GM12878 (cell line): ENCODE measurements at regions not wholly inside any gene's neighbourhood (a gene's known extent, or its start where the extent isn't known, plus 50 kb on each side); places are given as distances from the start of the nearest gene placed in this dataset.

Experiments
- ATAC-seq: fragments of 200-7000 bp; cut with Tn5 transposase; 3 replicates; pipeline ENCODE4 v1.9.1; 2020; ENCODE audit warnings: mild to moderate bottlenecking, moderate library complexity
- BruUV-seq: library from RNA; stranded (reverse); fragments of 400-500 nt; replicated peaks from 2 replicates; lab custom pipeline; 2021; lab: Mats Ljungman, UMichigan
- CTCF ChIA-PET: fragments of 300-600 bp; sonication (Branson Sonifier 250); formaldehyde crosslinking; extraction: SDS; loops from one replicate; lab custom pipeline; 2021; ENCODE audit warnings: inconsistent platforms; lab: Yijun Ruan, JAX
- POLR2A ChIA-PET: fragments of 350-600 bp; formaldehyde crosslinking; extraction: SDS; loops from one replicate; lab custom pipeline; 2021; ENCODE audit warnings: inconsistent platforms; lab: Charles Lee
- RAD21 ChIA-PET: fragments of 300-600 bp; sonication (Branson Sonifier 250); formaldehyde crosslinking; loops from one replicate; lab custom pipeline; 2023; ENCODE audit warnings: antibody characterized with exemption; ENCODE audit not compliant: unreplicated experiment; lab: Charles Lee
- SMC1A ChIA-PET: fragments of 300-600 bp; sonication (Branson Sonifier 250); formaldehyde crosslinking; loops from one replicate; lab custom pipeline; 2023; ENCODE audit not compliant: unreplicated experiment, uncharacterized antibody; lab: Charles Lee
- DNase-seq: peaks from one replicate; pipeline ENCODE4 v3.0.0-alpha.2; 2011; ENCODE audit warnings: low read depth, low spot score
- FAIRE-seq: peaks from 3 replicates; lab custom pipeline; 2011; peaks lifted over from hg19 to GRCh38; lab: Jason Lieb, UNC
- H2AFZ ChIP-seq: 2 replicates; pipeline ENCODE4 v1.6.0; 2011; ENCODE audit warnings: low read depth, low read length, control low read depth; ENCODE audit not compliant: control insufficient read depth
- H3K27ac ChIP-seq: 2 replicates; pipeline ENCODE4 v1.5.1; 2011; ENCODE audit warnings: control low read depth; ENCODE audit not compliant: control insufficient read depth, insufficient read depth
- H3K27me3 ChIP-seq, 2 experiments: replicated peaks in 1 of 2; 2 replicates each; pipeline versions ENCODE4 v1.6.0 to v1.6.1; 2011; ENCODE audit warnings: low read length in 1 of 2; ENCODE audit not compliant: control insufficient read depth in 2 of 2, insufficient read depth in 2 of 2
- H3K36me3 ChIP-seq, 2 experiments: 2 replicates each; pipeline ENCODE4 v1.5.1; 2011; ENCODE audit warnings: low read length in 1 of 2; ENCODE audit not compliant: control insufficient read depth in 2 of 2, insufficient read depth in 2 of 2
- H3K4me1 ChIP-seq: 2 replicates; pipeline ENCODE4 v1.6.1; 2011; ENCODE audit warnings: mild to moderate bottlenecking, low read length, moderate library complexity, mixed read lengths; ENCODE audit not compliant: control insufficient read depth, insufficient read depth
- H3K4me2 ChIP-seq: 2 replicates; pipeline ENCODE4 v1.6.0; 2011; ENCODE audit warnings: control low read depth; ENCODE audit not compliant: control insufficient read depth, insufficient read depth
- H3K4me3 ChIP-seq: fragments of 200-600 bp; sonication (generic); 2 replicates; pipeline ENCODE4 v1.5.1; 2016
- H3K79me2 ChIP-seq: 2 replicates; pipeline ENCODE4 v1.6.0; 2011; ENCODE audit warnings: low read length; ENCODE audit not compliant: control insufficient read depth, insufficient read depth
- H3K9ac ChIP-seq: 2 replicates; pipeline ENCODE4 v1.8.0; 2011; ENCODE audit warnings: low read length, control low read depth, mixed read lengths; ENCODE audit not compliant: control insufficient read depth, insufficient read depth
- H3K9me3 ChIP-seq: replicated peaks from 3 replicates; pipeline ENCODE4 v1.5.1; 2011; ENCODE audit warnings: mild to moderate bottlenecking, low read length; ENCODE audit not compliant: control insufficient read depth, insufficient read depth
- H4K20me1 ChIP-seq: 2 replicates; pipeline ENCODE4 v1.6.0; 2011; ENCODE audit not compliant: control insufficient read depth, insufficient read depth
- BCL11A ChIP-seq: IDR thresholded peaks from 2 replicates; pipeline ENCODE4 v1.6.1; 2011; ENCODE audit warnings: low read depth, low read length
- BCL3 ChIP-seq: IDR thresholded peaks from 2 replicates; pipeline ENCODE4 v1.6.1; 2011; ENCODE audit warnings: borderline replicate concordance, low read depth, mild to moderate bottlenecking, moderate library complexity, low read length; ENCODE audit not compliant: insufficient read depth, poor library complexity, severe bottlenecking
- BHLHE40 ChIP-seq, 2 experiments: fragments of 450-650 bp in 1 of 2; IDR thresholded peaks; 2 replicates each; pipeline ENCODE4 v1.6.1; 2011 to 2017; ENCODE audit warnings: low read depth in 2 of 2, borderline replicate concordance in 1 of 2, improper control_type of control experiment in 1 of 2, low read length in 1 of 2, mild to moderate bottlenecking in 1 of 2
- CREB1 ChIP-seq: IDR thresholded peaks from 2 replicates; pipeline ENCODE4 v1.6.1; 2012; ENCODE audit warnings: low read depth, mild to moderate bottlenecking, inconsistent platforms
- HDGF ChIP-seq: fragments of 450-650 bp; IDR thresholded peaks from 2 replicates; pipeline ENCODE4 v1.6.1; 2016; ENCODE audit warnings: antibody characterized with exemption
- NFXL1 ChIP-seq: fragments of 450-650 bp; IDR thresholded peaks from 2 replicates; pipeline ENCODE4 v1.6.1; 2017; ENCODE audit warnings: antibody characterized with exemption, mild to moderate bottlenecking, borderline replicate concordance
- NR2C1 ChIP-seq: fragments of 450-650 bp; IDR thresholded peaks from 2 replicates; pipeline ENCODE4 v1.6.1; 2017; ENCODE audit warnings: antibody characterized with exemption, mild to moderate bottlenecking, moderate library complexity
- SKIL ChIP-seq: fragments of 450-650 bp; IDR thresholded peaks from 2 replicates; pipeline ENCODE4 v1.6.1; 2017; ENCODE audit warnings: mild to moderate bottlenecking, low read depth, inconsistent platforms; ENCODE audit not compliant: poor library complexity, severe bottlenecking
- STAT3 ChIP-seq: IDR thresholded peaks from 2 replicates; pipeline ENCODE4 v1.6.1; 2011; ENCODE audit warnings: low read depth, low read length, improper control_type of control experiment
- ZNF384 ChIP-seq: IDR thresholded peaks from 2 replicates; pipeline ENCODE4 v1.6.1; 2012; ENCODE audit warnings: low read depth, mild to moderate bottlenecking, low read length, improper control_type of control experiment, borderline replicate concordance
- WGBS: methylation state at CpG from one replicate; pipeline ENCODE4 v1.1.6; 2016; ENCODE audit warnings: low lambda C conversion rate; ENCODE audit not compliant: insufficient replicate concordance, insufficient coverage; ENCODE audit errors: missing lambda C conversion rate; 5-methylcytosine and 5-hydroxymethylcytosine counted together
- in situ Hi-C: fragments of 300-500 bp; cut with MboI; formaldehyde crosslinking; loops from 9 replicates; pipeline ENCODE4 v1.14.3; 2018; ENCODE audit warnings: mixed read lengths
- intact Hi-C: fragments of 100-400 bp; cut with micrococcal nuclease; formaldehyde crosslinking; loops from one replicate; pipeline ENCODE4 v1.14.2; 2022; ENCODE audit not compliant: unreplicated experiment

- POLR2A ChIA-PET, result no interaction called here
- H3K27ac ChIP-seq, result no peak overlapping the region
Measured at GRCh38 chr3:14277557-14277956, 98.9 kb downstream of the LSM3 start.

DNA sequence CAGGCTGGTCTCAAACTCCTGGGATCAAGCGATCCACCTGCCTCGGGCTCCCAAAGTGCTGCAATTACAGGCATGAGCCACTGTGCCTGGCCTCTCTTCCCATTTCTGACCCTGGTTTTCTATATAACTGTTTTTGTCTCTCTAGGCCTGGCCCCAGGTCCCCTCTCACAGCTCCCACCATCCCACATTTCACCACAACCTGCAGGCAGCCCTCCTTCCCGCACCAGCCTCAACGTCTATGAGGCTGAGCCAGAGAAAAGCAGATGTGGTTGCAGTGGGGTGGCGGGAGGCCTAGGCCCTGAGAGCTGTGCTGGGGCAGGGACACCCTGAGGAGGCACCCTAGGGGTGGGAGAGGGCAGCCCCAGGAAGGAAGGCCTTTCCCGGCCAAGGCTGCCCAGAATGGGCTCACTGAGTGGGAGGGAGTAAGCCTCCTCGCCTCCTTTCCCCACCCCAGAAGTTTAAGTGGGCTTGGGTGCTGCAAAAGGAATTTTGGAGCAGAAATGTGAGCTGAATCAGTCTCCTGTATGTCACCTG lies 99.7 kb downstream of the LSM3 start:
- Histone ChIP-seq H3K27me3 (peaks cover 0 to 4% of the 10 kb centered on the region in 2 experiments; a peak in 1 of 4 replicates), H3K4me2 (no peak overlapping the region), H3K9ac (no peak overlapping the region), H3K4me1 (no peaks in the 10 kb centered on the region), H3K4me3 (no peak overlapping the region), H3K27ac (no peak overlapping the region), H4K20me1 (no peaks in the 10 kb centered on the region), H3K79me2 (no peaks in the 10 kb centered on the region), H2AFZ (no peak overlapping the region), H3K36me3 (no peaks in the 10 kb centered on the region), H3K9me3 (no peaks in the 10 kb centered on the region)
- ChIA-PET RAD21 (interaction anchor here (1.8 kb wide), 1 partner anchor 184 kb away, joined by 4 read pairs; no protein-coding TSS in a partner anchor), POLR2A (no interaction called here), SMC1A (no interaction called here), CTCF (no interaction called here)
- DNase-seq (no peak), FAIRE-seq (no peak), ATAC-seq (no peak)
- TF ChIP-seq BCL3 (no peak), CREB1 (no peak), BHLHE40 (IDR thresholded peaks at IDR 0.05; ENCODE audit: borderline replicate concordance in 1 of 2, low read depth in 2 of 2, low read length in 1 of 2) (no peak), SKIL (no peak)
- BruUV-seq, result no TSS peak
- 36% methylated on average over 7 of the region's 7 CpGs for WGBS
- in situ Hi-C loops (no loop called here), intact Hi-C loops (no loop called here)

More at GRCh38 chr3:14277557-14277956, 98.9 kb downstream of the LSM3 start:
- Histone ChIP-seq H3K27me3 (peaks cover 0 to 4% of the 10 kb centered on the region in 2 experiments; a peak in 1 of 4 replicates), H3K9ac (no peak overlapping the region), H3K4me2 (no peak overlapping the region), H3K4me1 (no peaks in the 10 kb centered on the region), H4K20me1 (no peaks in the 10 kb centered on the region), H3K4me3 (no peak overlapping the region), H3K36me3 (no peaks in the 10 kb centered on the region), H3K79me2 (no peaks in the 10 kb centered on the region), H2AFZ (no peak overlapping the region), H3K9me3 (no peaks in the 10 kb centered on the region)
- in situ Hi-C loops, result no loop called here
- BruUV-seq, result no TSS peak
- WGBS, result 21% methylated on average over 5 of the region's 5 CpGs
- ATAC-seq (no peak), DNase-seq (no peak), FAIRE-seq (no peak)
- ChIA-PET SMC1A (no interaction called here), RAD21 (no interaction called here)
- intact Hi-C loops, result no loop called here
- TF ChIP-seq NR2C1 (no peak), HDGF (no peak), NFXL1 (no peak), BCL11A (no peak), ZNF384 (no peak), STAT3 (no peak)
- TF ChIP-seq, all 136 proteins: peak for 0
- CTCF ChIA-PET, result interaction anchor here (1.3 to 1.5 kb wide), 2 partner anchors 39 to 190 kb away, joined by 3 to 7 read pairs; no protein-coding TSS in a partner anchor
